ENCODE measurements at regions not wholly inside any gene's neighbourhood (a gene's known extent, or its start where the extent isn't known, plus 50 kb on each side); places are given as distances from the start of the nearest gene placed in this dataset.

DNA sequence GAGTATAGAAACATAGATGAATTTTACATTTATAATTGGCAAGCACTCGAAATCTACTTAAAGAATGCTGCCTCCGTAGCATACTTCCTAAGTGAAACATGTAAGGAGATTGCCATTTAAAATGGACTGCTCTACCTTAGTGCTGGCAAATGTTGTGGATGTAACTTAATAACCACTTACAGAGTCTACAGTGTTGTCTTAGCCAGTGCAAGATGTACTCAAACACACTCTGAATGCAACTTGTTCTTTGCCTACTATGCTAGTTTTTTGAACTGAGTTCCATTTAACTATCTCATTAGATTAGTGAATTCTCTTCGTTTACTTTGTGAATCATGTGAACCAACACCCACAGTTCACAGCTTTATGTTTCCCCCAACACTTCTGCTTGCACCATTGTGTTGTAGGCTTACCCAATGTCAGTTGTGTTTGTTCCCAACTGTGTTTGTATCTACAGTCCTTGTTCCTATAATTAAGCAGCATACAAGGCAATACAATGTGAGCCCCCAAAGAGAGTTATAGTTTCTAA is 345.5 kb upstream of the LYPLAL1 start:
- Mint-ChIP-seq H3K27me3 (ENCODE audit: insufficient read depth, unreplicated experiment) (no peaks in the 10 kb centered on the region), H3K4me1 (ENCODE audit: insufficient read depth, unreplicated experiment) (peaks cover 11% of the 10 kb centered on the region), H3K27ac (ENCODE audit: low read depth, unreplicated experiment) (no peak overlapping the region), H3K4me3 (ENCODE audit: unreplicated experiment) (no peak overlapping the region), H3K36me3 (ENCODE audit: insufficient read depth, unreplicated experiment) (no peaks in the 10 kb centered on the region), H3K9me3 (ENCODE audit: unreplicated experiment) (no peaks in the 10 kb centered on the region)
- ChIA-PET POLR2A (interaction anchor here (0.9 kb wide), 1 partner anchor 10 kb away, joined by 3 read pairs; no protein-coding TSS in a partner anchor), CTCF (interaction anchor here (0.6 to 0.9 kb wide), 3 partner anchors 17 to 486 kb away, joined by 3 to 4 read pairs (median 3); no protein-coding TSS in a partner anchor)
- intact Hi-C loops (cut with micrococcal nuclease), result no loop called here
- DNase-seq (ENCODE audit: unreplicated experiment), result no peak
- TF ChIP-seq, protein P1, sequence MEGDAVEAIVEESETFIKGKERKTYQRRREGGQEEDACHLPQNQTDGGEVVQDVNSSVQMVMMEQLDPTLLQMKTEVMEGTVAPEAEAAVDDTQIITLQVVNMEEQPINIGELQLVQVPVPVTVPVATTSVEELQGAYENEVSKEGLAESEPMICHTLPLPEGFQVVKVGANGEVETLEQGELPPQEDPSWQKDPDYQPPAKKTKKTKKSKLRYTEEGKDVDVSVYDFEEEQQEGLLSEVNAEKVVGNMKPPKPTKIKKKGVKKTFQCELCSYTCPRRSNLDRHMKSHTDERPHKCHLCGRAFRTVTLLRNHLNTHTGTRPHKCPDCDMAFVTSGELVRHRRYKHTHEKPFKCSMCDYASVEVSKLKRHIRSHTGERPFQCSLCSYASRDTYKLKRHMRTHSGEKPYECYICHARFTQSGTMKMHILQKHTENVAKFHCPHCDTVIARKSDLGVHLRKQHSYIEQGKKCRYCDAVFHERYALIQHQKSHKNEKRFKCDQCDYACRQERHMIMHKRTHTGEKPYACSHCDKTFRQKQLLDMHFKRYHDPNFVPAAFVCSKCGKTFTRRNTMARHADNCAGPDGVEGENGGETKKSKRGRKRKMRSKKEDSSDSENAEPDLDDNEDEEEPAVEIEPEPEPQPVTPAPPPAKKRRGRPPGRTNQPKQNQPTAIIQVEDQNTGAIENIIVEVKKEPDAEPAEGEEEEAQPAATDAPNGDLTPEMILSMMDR (IDR thresholded peaks at IDR 0.05; ENCODE audit: unreplicated experiment), result no peak
- no TSS peak for BruUV-seq (replicated peaks)

- ChIA-PET POLR2A (interaction anchor here (0.9 kb wide), 1 partner anchor 11 kb away, joined by 3 read pairs; no protein-coding TSS in a partner anchor), CTCF (interaction anchor here (0.5 to 0.6 kb wide), 2 partner anchors 51 to 111 kb away, joined by 4 read pairs; no protein-coding TSS in a partner anchor)
- TF ChIP-seq, protein P1 (IDR thresholded peaks at IDR 0.05; ENCODE audit: unreplicated experiment), result no peak
- BruUV-seq (replicated peaks), result no TSS peak
- intact Hi-C loops (cut with micrococcal nuclease), result no loop called here
- no peaks in the 10 kb centered on the region for H3K9me3 Mint-ChIP-seq (ENCODE audit: unreplicated experiment)
- no peak for DNase-seq (ENCODE audit: unreplicated experiment)
- no peak overlapping the region for H3K4me3 Mint-ChIP-seq (ENCODE audit: unreplicated experiment)
- H3K36me3 Mint-ChIP-seq (ENCODE audit: insufficient read depth, unreplicated experiment), result no peaks in the 10 kb centered on the region
- no peak overlapping the region for H3K27ac Mint-ChIP-seq (ENCODE audit: low read depth, unreplicated experiment)
- peaks cover 5% of the 10 kb centered on the region for H3K4me1 Mint-ChIP-seq (ENCODE audit: insufficient read depth, unreplicated experiment)
- no peaks in the 10 kb centered on the region for H3K27me3 Mint-ChIP-seq (ENCODE audit: insufficient read depth, unreplicated experiment)
Observed at GRCh38 chr1:218829097-218829496, 344.6 kb upstream of the LYPLAL1 start.

DNA sequence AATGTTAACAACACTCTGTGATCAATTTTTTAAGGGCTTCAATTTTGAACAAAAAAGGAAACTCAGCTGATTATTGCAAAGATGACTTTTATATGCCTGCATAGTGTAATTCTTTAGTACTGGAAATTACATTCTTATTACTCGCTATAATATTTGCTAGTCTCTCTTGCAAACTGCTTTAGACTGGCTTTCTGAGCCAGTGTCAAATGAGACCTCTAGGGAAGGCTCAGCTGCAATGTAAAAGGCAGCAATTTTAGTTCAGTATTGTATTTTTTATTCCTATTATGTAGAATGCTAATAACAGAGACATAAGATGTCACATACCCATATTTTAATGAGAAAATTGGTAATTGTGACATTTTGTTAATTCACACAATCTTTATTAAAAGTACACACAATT is 338.1 kb upstream of the LYPLAL1 start:
- Mint-ChIP-seq H3K27ac (ENCODE audit: low read depth, unreplicated experiment) (no peak overlapping the region), H3K27me3 (ENCODE audit: insufficient read depth, unreplicated experiment) (no peaks in the 10 kb centered on the region)
- POLR2A ChIA-PET, result no interaction called here

GRCh38 chr1:218836264-218836663 is 337.4 kb upstream of the LYPLAL1 start:
- H3K4me1 Mint-ChIP-seq (ENCODE audit: insufficient read depth, unreplicated experiment), result no peaks in the 10 kb centered on the region
- POLR2A ChIA-PET, result no interaction called here
- intact Hi-C loops (cut with micrococcal nuclease), result no loop called here
- no peak overlapping the region for H3K27ac Mint-ChIP-seq (ENCODE audit: low read depth, unreplicated experiment)
- TF ChIP-seq, protein P1 (IDR thresholded peaks at IDR 0.05; ENCODE audit: unreplicated experiment), result no peak
- no peak overlapping the region for H3K4me3 Mint-ChIP-seq (ENCODE audit: unreplicated experiment)
- H3K36me3 Mint-ChIP-seq (ENCODE audit: insufficient read depth, unreplicated experiment), result no peaks in the 10 kb centered on the region
- DNase-seq (ENCODE audit: unreplicated experiment), result no peak
- no peaks in the 10 kb centered on the region for H3K27me3 Mint-ChIP-seq (ENCODE audit: insufficient read depth, unreplicated experiment)
- BruUV-seq (replicated peaks), result no TSS peak
- no peaks in the 10 kb centered on the region for H3K9me3 Mint-ChIP-seq (ENCODE audit: unreplicated experiment)
- CTCF ChIA-PET, result interaction anchor here (1.1 kb wide), 1 partner anchor 491 kb away, joined by 4 read pairs; the partner anchor contains the start of gene TGFB2

More for the DNA sequence above, 338.1 kb upstream of the LYPLAL1 start:
- intact Hi-C loops (cut with micrococcal nuclease), result no loop called here
- BruUV-seq (replicated peaks), result no TSS peak
- Mint-ChIP-seq H3K36me3 (ENCODE audit: insufficient read depth, unreplicated experiment) (no peaks in the 10 kb centered on the region), H3K9me3 (ENCODE audit: unreplicated experiment) (no peaks in the 10 kb centered on the region), H3K4me3 (ENCODE audit: unreplicated experiment) (no peak overlapping the region), H3K4me1 (ENCODE audit: insufficient read depth, unreplicated experiment) (no peaks in the 10 kb centered on the region)
- no peak for DNase-seq (ENCODE audit: unreplicated experiment)
- TF ChIP-seq, protein P1 (IDR thresholded peaks at IDR 0.05; ENCODE audit: unreplicated experiment), result no peak
- CTCF ChIA-PET, result no interaction called here
